Motor neuron (in vitro differentiated cells): ENCODE measurements at regions not wholly inside any gene's neighbourhood (a gene's known extent, or its start where the extent isn't known, plus 50 kb on each side); places are given as distances from the start of the nearest gene placed in this dataset.
A peak's percentile ranks its signal among the peaks of the same experiment; 100 is the strongest.

Source experiments
- ATAC-seq, 8 experiments: fragments of 200-7000 bp; cut with Tn5 transposase; replicated peaks in 6 of 8; 2 replicates each; pipeline ENCODE4 v1.8.0; 2021; ENCODE audit warnings: mild to moderate bottlenecking in 8 of 8, moderate library complexity in 8 of 8
- H3K27ac ChIP-seq, 2 donors: fragments of 250-450 bp; sonication (Bioruptor Pico); 2 replicates each; pipeline ENCODE4 v1.9.0; 2021; ENCODE audit warnings: antibody characterized with exemption in 2 of 2, mild to moderate bottlenecking in 2 of 2, moderate library complexity in 1 of 2
- H3K4me1 ChIP-seq, 2 donors: fragments of 250-450 bp; sonication (Bioruptor Pico); replicated peaks in 1 of 2; 2 replicates each; pipeline ENCODE4 v1.6.1; 2021; ENCODE audit warnings: antibody characterized with exemption in 2 of 2, mild to moderate bottlenecking in 2 of 2, moderate library complexity in 1 of 2
- H3K4me3 ChIP-seq, 5 donors: fragments of 250-450 bp; sonication (Bioruptor Pico); 2 replicates each; pipeline ENCODE4 v1.9.0; 2021; ENCODE audit warnings: antibody characterized with exemption in 5 of 5, mild to moderate bottlenecking in 5 of 5, moderate library complexity in 4 of 5
- WGBS, 10 experiments: fragments of 450-650 bp; shearing (Covaris generic); methylation state at CpG; one replicate each; pipeline ENCODE4 v1.0.0; 2022; 5-methylcytosine and 5-hydroxymethylcytosine counted together
- in situ Hi-C, 9 experiments: fragments of 400-800 bp; cut with MboI; loops; one replicate each; pipeline ENCODE4 v1.15.0; 2021; ENCODE audit warnings: low sequenced_read_pairs in 9 of 9, low pct_unique_long_range_greater_than_20kb in 2 of 9; ENCODE audit not compliant: unreplicated experiment in 9 of 9

DNA sequence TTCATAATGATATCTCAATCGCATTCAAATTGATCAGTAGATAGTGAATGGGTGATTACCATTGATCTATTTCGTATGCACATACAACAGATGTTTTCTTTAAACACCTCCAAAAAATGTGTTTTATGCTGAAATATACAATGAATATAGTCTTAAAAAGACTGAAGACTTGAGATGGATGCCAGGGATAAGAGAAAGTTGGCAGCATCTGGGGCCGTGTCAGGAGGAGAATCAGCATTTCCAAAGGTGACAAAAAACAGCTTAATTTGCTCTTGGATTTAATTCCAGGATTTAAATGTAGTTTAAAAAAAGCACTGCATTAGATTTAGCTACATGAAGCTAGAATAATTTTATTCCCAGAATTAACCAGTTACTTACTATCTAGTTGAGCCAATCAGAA lies 199.7 kb upstream of the CNTN3 start:
- ATAC-seq: no peak
- in situ Hi-C loops: no loop called here

DNA sequence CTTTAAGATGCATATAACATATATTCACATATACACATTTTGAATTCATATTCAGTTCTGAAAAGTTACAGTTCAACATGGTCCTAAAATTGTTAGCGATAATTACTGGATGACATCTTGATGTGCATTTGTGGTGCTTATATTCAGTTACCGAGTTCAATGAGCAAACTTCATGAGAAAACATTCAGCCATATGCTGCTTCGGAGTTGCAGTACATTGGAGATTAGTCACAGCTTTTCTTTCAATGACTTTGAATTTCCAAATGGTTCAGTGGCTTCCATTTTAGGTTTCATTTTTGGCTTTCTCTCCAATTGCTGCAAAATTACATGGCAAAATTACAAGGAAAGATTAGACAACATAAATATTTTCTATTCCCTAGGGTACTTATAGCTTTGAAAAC lies 198.3 kb upstream of the CNTN3 start:
- 25 to 100% (median 80%) methylated on average over 2 to 3 of the region's 3 CpGs; no CpG with 5 or more reads in 1 of the 10 experiments for WGBS, 10 experiments
- Histone ChIP-seq H3K4me3 (no peak overlapping the region), H3K4me1 (no peaks in the 10 kb centered on the region), H3K27ac (no peak overlapping the region)
- no peak for ATAC-seq
- in situ Hi-C loops: no loop called here

More for the DNA sequence above, 199.7 kb upstream of the CNTN3 start:
- 45 to 100% (median 92%) methylated on average over 2 to 3 of the region's 3 CpGs for WGBS, 10 experiments
- Histone ChIP-seq H3K4me1 (no peaks in the 10 kb centered on the region), H3K4me3 (no peak overlapping the region), H3K27ac (no peak overlapping the region)

DNA sequence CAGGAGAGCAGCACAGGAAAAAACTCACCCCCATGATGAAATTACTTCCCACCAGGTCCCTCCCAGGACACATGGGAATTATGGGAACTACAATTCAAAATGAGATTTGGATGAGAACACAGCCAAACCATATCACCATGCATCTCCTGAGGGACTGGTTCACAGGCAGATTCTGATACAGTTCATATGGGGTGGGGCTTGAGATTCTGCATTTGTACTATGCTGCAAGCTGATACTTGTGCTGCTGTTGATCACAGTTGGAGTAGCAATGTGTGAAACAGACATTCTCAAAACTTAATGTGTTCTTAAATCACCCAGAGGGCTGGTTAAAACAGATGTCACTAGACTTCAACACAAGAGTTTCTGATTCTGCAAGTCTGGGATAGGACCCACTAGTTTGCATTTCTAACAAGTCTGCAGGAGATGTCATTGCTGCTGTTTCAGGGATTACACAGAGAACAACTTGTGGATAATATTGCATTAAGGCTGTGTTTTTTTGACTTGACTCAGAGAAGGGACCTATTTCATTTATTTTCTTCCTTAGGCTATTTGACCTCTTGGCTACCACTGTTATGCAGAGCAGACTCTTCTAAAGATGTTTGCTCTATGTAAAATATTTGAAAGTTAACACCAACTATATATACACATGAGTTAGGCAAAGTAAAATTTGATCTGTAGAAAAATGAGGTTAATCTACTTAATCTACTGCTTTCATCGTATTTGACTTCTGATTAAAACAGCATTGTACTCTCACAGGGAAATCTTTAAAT lies 194.2 kb upstream of the CNTN3 start:
- Histone ChIP-seq H3K4me3 (no peak overlapping the region), H3K4me1 (no peaks in the 10 kb centered on the region), H3K27ac (no peak overlapping the region)
- 0 to 100% (median 80%) methylated on average over 1 of the region's 1 CpG; no CpG with 5 or more reads in 1 of the 10 experiments for WGBS, 10 experiments
- peak in 3 of 8 experiments; percentile 71 to 98 (median 95) for ATAC-seq
- in situ Hi-C loops: no loop called here

DNA sequence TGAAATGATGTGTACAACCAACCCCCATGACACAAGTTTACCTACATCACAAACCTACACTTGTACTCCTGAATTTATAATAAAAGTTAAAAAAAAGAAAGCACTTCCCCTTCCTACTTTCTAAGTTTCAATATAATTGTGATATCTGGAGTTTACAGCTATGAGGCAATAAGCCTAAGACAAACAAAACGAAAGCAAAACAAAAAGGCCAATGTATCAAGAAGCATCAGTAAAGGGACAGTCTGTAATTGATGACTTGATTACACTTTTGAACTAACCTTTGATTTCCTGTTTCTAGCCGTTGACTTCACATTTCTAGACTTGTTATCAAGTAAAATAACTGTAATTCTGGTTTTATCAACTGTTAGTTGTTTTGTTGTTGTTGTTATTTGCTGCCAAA lies 187.5 kb upstream of the CNTN3 start:
- Histone ChIP-seq H3K27ac (no peak overlapping the region), H3K4me3 (no peak overlapping the region), H3K4me1 (no peaks in the 10 kb centered on the region)
- ATAC-seq: no peak
- in situ Hi-C loops: no loop called here
- WGBS, 10 experiments: 0 to 97% (median 63%) methylated on average over 1 to 2 of the region's 2 CpGs; no CpG with 5 or more reads in 1 of the 10 experiments

DNA sequence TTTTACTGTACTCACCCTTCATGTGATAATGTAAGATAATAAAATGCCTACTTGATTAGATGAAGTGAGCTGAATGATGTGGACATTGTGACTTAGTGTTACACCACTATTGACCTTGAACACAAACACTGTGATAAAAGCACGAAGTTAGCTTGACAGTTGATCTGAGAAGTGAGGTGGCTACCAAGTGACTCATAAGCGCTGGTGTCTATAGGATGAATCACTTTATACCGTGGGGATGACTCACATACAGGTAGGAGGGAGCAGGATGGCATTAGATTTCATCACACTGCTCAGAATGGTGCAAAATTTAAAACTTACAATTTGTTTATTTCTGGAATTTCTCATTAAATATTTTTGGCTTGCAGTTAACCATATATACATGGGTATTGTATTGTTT lies 174.7 kb upstream of the CNTN3 start:
- Histone ChIP-seq H3K4me1 (peaks cover 6 to 12% of the 10 kb centered on the region in 2 donors), H3K4me3 (no peak overlapping the region), H3K27ac (no peak overlapping the region)
- in situ Hi-C loops: no loop called here
- 0 to 80% (median 40%) methylated on average over 2 to 3 of the region's 3 CpGs; no CpG with 5 or more reads in 2 of the 10 experiments for WGBS, 10 experiments
- ATAC-seq: peak in 5 of 8 experiments; percentile 85 to 95 (median 88)

DNA sequence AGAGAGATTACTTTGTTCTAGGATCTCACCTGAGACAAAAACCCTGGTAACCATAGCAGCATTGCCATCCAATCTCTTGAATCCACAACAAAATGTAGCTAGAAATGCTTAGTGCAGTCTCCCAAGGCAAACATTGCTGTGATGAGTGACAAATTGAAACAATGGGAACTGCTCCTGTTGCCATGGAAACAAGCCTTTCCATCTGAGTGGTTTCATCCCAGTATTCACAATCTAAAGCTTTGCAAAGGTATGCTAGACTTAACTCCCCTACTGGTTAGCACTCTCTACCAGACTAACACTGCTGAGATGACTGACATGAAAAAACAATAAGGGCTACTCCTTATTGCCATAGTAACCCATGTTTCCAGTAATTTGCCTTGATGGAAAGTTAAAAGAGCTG lies 172.6 kb upstream of the CNTN3 start:
- in situ Hi-C loops: no loop called here
- no peak overlapping the region for H3K27ac ChIP-seq
- ATAC-seq: peak in 5 of 8 experiments; percentile 67 to 80 (median 68)
- H3K4me1 ChIP-seq: peaks cover 6 to 12% of the 10 kb centered on the region in 2 donors
- no peak overlapping the region for H3K4me3 ChIP-seq

DNA sequence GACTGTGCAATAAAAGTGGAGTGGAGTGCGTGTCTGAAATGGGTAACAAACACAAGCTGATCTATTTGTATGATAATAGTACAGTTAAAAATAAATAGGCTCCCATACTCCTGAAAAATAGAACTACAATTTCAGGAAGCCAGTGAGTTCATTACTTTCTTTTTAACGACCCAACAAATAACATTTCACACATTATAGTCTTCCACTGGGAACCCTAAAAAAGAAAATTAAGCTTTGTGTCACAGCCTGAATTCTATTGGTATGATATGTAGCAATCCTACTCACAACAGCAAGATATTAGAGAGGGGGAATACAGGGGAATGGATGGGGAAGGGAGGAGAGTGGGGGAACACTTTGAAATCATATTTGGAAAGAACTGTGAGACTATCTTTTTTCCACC lies 156.9 kb upstream of the CNTN3 start:
- WGBS, 10 experiments: 0 to 100% (median 85%) methylated on average over 1 to 2 of the region's 2 CpGs
- H3K4me1 ChIP-seq: no peaks in the 10 kb centered on the region
- H3K4me3 ChIP-seq: no peak overlapping the region
- ATAC-seq: no peak
- in situ Hi-C loops: no loop called here
- no peak overlapping the region for H3K27ac ChIP-seq

DNA sequence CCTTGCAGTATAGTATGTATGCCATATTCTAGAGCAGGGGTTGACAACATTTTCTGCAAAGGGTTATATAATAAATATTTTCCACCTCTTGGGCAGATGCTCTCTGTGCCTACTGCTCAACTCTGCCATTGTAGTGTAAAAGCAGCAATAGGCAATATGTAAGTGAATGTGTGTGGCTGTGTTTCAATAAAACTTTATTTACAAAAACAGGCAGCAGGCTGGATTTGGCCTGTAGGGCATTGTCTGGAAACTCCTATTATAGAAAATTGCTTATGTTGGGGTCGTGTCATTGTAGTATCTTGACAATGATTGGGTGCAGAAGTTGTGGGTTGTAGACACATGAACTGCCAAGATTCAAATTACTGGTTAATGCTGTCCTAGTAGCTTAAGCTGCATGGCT lies 153.6 kb upstream of the CNTN3 start:
- Histone ChIP-seq H3K4me3 (no peak overlapping the region), H3K27ac (no peak overlapping the region), H3K4me1 (peaks cover 0 to 3% of the 10 kb centered on the region in 2 donors)
- no peak for ATAC-seq
- in situ Hi-C loops: no loop called here
- WGBS, 10 experiments: 0 to 83% (median 17%) methylated on average over 1 of the region's 1 CpG; no CpG with 5 or more reads in 3 of the 10 experiments

DNA sequence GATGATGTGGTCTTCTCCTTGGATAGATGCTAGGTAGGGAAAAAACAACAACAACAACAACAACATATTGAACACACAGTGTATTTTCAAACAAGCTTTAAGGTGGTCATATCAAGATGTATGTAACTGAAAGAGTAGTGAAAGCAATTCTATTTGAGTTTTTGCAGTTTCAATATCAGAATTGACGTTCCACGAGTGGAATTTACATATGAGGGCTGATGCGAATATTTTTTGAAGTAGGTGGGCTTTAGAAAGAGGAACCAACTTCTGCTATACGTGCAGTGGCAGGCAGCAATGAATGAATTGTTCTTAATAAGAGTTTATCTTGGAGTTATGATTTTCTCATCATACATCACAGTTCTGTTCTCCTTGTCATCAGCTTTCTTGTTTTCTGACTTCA lies 151.9 kb upstream of the CNTN3 start:
- Histone ChIP-seq H3K27ac (no peak overlapping the region), H3K4me3 (no peak overlapping the region), H3K4me1 (peaks cover 0 to 3% of the 10 kb centered on the region in 2 donors)
- no peak for ATAC-seq
- 20 to 100% (median 93%) methylated on average over 1 to 4 of the region's 4 CpGs; no CpG with 5 or more reads in 3 of the 10 experiments for WGBS, 10 experiments
- in situ Hi-C loops: no loop called here

DNA sequence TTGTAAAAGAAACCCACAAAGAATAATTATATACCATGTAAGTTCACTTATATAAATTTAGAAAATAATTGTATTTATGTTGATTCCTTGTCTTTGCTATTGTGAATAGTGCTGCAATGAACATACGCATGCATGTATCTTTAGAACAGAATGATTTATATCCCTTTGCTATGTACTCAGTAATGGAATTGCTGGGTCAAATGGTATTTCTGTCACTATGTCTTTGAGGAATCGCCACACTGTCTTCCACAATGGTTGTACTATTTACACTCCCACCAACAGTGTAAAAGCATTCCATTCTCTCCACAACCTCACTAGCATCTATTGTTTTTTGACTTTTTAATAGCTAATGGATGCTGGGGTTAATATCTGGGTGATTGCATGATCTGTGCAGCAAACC lies 149.4 kb upstream of the CNTN3 start:
- Histone ChIP-seq H3K4me1 (peaks cover 0 to 3% of the 10 kb centered on the region in 2 donors), H3K4me3 (no peak overlapping the region), H3K27ac (no peak overlapping the region)
- 0 to 100% (median 61%) methylated on average over 1 to 2 of the region's 2 CpGs for WGBS, 10 experiments
- in situ Hi-C loops: no loop called here
- peak in 3 of 8 experiments; percentile 26 to 81 (median 53) for ATAC-seq

DNA sequence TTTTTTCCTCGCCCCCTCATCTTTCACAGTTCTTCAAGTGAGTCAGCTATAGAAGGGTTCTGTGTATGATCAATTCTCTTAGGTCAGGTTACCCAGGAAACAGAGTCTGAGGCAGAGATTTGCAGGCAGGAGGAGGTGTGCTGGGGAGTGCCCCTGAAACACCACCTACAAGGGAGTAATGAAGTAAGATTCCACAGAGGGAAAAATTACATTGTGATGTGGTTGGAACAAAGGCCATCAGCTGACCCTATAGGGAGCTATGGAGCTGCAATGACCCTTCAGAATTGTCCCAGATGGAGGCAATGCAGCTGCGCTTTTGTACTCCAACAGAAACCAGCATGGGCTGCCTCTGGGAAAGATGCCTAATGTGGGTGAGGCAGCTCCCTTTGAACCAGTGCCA lies 142.2 kb upstream of the CNTN3 start:
- Histone ChIP-seq H3K4me1 (peaks cover 0 to 4% of the 10 kb centered on the region in 2 donors), H3K4me3 (no peak overlapping the region), H3K27ac (no peak overlapping the region)
- 0 to 50% (median 32%) methylated on average over 1 to 2 of the region's 2 CpGs; no CpG with 5 or more reads in 4 of the 10 experiments for WGBS, 10 experiments
- in situ Hi-C loops: no loop called here
- peak in 6 of 8 experiments; percentile 48 to 81 (median 71) for ATAC-seq

DNA sequence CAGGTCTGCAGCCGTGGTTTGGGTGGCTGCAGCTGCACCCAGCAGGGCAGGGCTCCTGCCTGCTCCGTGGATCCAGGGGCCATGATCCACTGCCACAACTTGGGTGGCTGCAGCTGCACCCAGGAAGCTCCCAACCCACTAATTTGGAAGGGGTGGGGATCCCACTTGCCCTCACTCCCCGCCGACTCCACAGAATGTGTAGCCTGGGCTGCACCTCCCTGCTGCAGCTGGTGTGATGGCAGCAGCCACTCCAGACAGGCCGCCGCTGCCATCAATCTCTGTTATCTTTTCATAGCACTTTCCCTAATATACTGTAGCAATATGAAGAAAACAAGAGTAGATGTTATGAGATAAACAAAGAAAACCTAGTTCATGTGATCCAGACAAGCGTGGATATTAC lies 137.8 kb upstream of the CNTN3 start:
- H3K4me3 ChIP-seq: no peak overlapping the region
- no peak for ATAC-seq
- peaks cover 0 to 4% of the 10 kb centered on the region in 2 donors for H3K4me1 ChIP-seq
- no peak overlapping the region for H3K27ac ChIP-seq
- in situ Hi-C loops: no loop called here
- 55 to 100% (median 98%) methylated on average over 1 to 4 of the region's 7 CpGs; no CpG with 5 or more reads in 2 of the 10 experiments for WGBS, 10 experiments

DNA sequence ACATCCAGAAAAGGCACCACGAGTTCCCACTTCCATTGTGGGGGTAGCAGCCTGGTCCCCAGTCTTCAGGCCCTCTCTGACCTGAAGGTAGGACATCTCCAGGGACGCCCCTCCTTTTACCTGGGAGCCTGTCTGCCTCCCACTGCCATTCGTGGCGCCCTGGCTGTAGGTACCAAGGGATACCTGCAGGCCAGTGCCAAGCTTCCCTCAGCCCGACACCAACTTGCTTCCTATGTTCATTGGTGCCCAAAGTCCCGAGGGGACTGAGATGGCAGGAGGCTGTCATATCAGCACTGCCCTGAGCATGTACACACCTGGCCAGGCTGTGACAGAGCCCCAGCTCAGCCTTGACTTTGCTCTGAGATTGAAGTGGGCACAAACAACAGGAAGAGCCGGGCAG lies 137.3 kb upstream of the CNTN3 start:
- WGBS, 10 experiments: 26 to 100% (median 94%) methylated on average over 1 to 5 of the region's 7 CpGs; no CpG with 5 or more reads in 4 of the 10 experiments
- in situ Hi-C loops: no loop called here
- Histone ChIP-seq H3K4me3 (no peak overlapping the region), H3K27ac (no peak overlapping the region), H3K4me1 (peaks cover 0 to 4% of the 10 kb centered on the region in 2 donors)
- no peak for ATAC-seq

DNA sequence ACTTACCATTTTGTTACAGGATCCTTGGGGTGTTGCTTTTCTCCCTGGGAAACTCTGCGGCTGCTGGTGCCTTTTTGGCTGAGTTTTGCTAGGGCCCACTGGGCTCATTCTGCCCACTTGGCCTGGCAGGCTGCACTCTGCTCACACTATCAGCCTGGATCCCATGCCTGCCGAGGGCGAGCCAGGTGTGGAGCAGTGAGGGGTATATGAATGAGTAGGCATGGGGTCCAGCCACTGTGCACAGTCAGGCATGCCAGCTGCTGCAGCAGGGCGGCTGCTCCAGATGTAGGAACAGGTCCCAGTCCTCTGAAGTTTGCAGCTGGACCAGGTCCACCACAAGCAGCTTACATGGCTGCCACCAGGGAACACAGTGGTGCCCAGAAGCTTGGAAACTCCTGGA lies 136.4 kb upstream of the CNTN3 start:
- 43 to 100% (median 57%) methylated on average over 1 to 2 of the region's 4 CpGs; no CpG with 5 or more reads in 7 of the 10 experiments for WGBS, 10 experiments
- Histone ChIP-seq H3K27ac (no peak overlapping the region), H3K4me1 (no peaks in the 10 kb centered on the region), H3K4me3 (no peak overlapping the region)
- in situ Hi-C loops: no loop called here
- ATAC-seq: no peak
